Neuronal stem cell (in vitro differentiated cells): ENCODE measurements at regions not wholly inside any gene's neighbourhood (a gene's known extent, or its start where the extent isn't known, plus 50 kb on each side); places are given as distances from the start of the nearest gene placed in this dataset.
A peak's percentile ranks its signal among the peaks of the same experiment; 100 is the strongest.

Experiments
- DNase-seq: peaks from one replicate; pipeline ENCODE4 v3.0.0-alpha.2; 2013; ENCODE audit warnings: low spot score
- H2AFZ ChIP-seq: one replicate; pipeline ENCODE4 v1.6.1; 2013; ENCODE audit warnings: mild to moderate bottlenecking, low read length, inconsistent platforms
- H2AK5ac ChIP-seq: 2 replicates; pipeline ENCODE4 v1.6.1; 2013; ENCODE audit warnings: low read depth, mild to moderate bottlenecking, inconsistent platforms, low read length, moderate library complexity, mixed read lengths
- H2BK120ac ChIP-seq: 2 replicates; pipeline ENCODE4 v1.6.1; 2013; ENCODE audit warnings: low read depth, mild to moderate bottlenecking, inconsistent platforms, low read length, moderate library complexity, mixed read lengths
- H2BK12ac ChIP-seq: one replicate; pipeline ENCODE4 v1.6.1; 2013; ENCODE audit warnings: low read length, inconsistent platforms
- H2BK15ac ChIP-seq: 2 replicates; pipeline ENCODE4 v1.6.1; 2013; ENCODE audit warnings: mild to moderate bottlenecking, low read length, inconsistent platforms, mixed read lengths
- H2BK5ac ChIP-seq: one replicate; pipeline ENCODE4 v1.6.1; 2013; ENCODE audit warnings: inconsistent platforms, mild to moderate bottlenecking, low read length, moderate library complexity
- H3K14ac ChIP-seq: one replicate; pipeline ENCODE4 v1.6.1; 2013; ENCODE audit warnings: low read length, inconsistent platforms
- H3K18ac ChIP-seq: 2 replicates; pipeline ENCODE4 v1.6.1; 2013; ENCODE audit warnings: low read length, inconsistent platforms
- H3K23ac ChIP-seq: 2 replicates; pipeline ENCODE4 v1.6.1; 2013; ENCODE audit warnings: low read depth, mild to moderate bottlenecking, mixed read lengths, low read length, inconsistent platforms; ENCODE audit not compliant: poor library complexity
- H3K27ac ChIP-seq: replicated peaks from 3 replicates; pipeline ENCODE4 v1.5.1; 2013; ENCODE audit warnings: low read length, inconsistent platforms
- H3K27me3 ChIP-seq, 3 experiments: 2 replicates each; pipeline ENCODE4 v1.6.1; 2013; ENCODE audit warnings: low read length in 3 of 3, mild to moderate bottlenecking in 2 of 3, inconsistent platforms in 1 of 3, low read depth in 1 of 3, mixed read lengths in 1 of 3, moderate library complexity in 1 of 3; ENCODE audit not compliant: control insufficient read depth in 3 of 3, insufficient read depth in 3 of 3
- H3K36me3 ChIP-seq, 2 donors: replicated peaks in 1 of 2; 2 replicates each; pipeline ENCODE4 v1.6.1; 2013; ENCODE audit warnings: low read length in 2 of 2; ENCODE audit not compliant: control insufficient read depth in 2 of 2, insufficient read depth in 2 of 2
- H3K4ac ChIP-seq: 2 replicates; pipeline ENCODE4 v1.6.1; 2013; ENCODE audit warnings: inconsistent platforms, mild to moderate bottlenecking, low read length, moderate library complexity
- H3K4me1 ChIP-seq, 2 donors: 1 replicate in 1 of 2; 2 replicates in 1 of 2; pipeline ENCODE4 v1.6.1; 2013; ENCODE audit warnings: low read length in 2 of 2, low read depth in 1 of 2; ENCODE audit not compliant: control insufficient read depth in 2 of 2, insufficient read depth in 1 of 2
- H3K4me2 ChIP-seq: one replicate; pipeline ENCODE4 v1.6.1; 2013; ENCODE audit warnings: mild to moderate bottlenecking, low read length, inconsistent platforms; ENCODE audit not compliant: insufficient read depth, poor library complexity, severe bottlenecking
- H3K4me3 ChIP-seq, 2 donors: 2 replicates each; pipeline ENCODE4 v1.5.1; 2013; ENCODE audit warnings: low read length in 2 of 2, mild to moderate bottlenecking in 2 of 2, inconsistent platforms in 1 of 2, moderate library complexity in 1 of 2
- H3K79me1 ChIP-seq: one replicate; pipeline ENCODE4 v1.6.1; 2013; ENCODE audit warnings: low read depth, mild to moderate bottlenecking, inconsistent platforms, low read length, moderate library complexity
- H3K9ac ChIP-seq: one replicate; pipeline ENCODE4 v1.6.1; 2013; ENCODE audit warnings: mild to moderate bottlenecking, low read depth, low read length, inconsistent platforms; ENCODE audit not compliant: poor library complexity
- H3K9me3 ChIP-seq, 2 donors: replicated peaks in 1 of 2; 2 replicates each; pipeline versions ENCODE3 to v1.6.1; 2013; ENCODE audit warnings: low read length in 2 of 2, mild to moderate bottlenecking in 2 of 2, inconsistent platforms in 1 of 2, low read depth in 1 of 2, mixed read lengths in 1 of 2, moderate library complexity in 1 of 2; ENCODE audit not compliant: control insufficient read depth in 2 of 2, insufficient read depth in 1 of 2
- H4K8ac ChIP-seq: one replicate; pipeline ENCODE4 v1.6.1; 2013; ENCODE audit warnings: low read depth, mild to moderate bottlenecking, inconsistent platforms, low read length, moderate library complexity
- H4K91ac ChIP-seq: one replicate; pipeline ENCODE4 v1.6.1; 2013; ENCODE audit warnings: low read length, low read depth, mild to moderate bottlenecking, inconsistent platforms; ENCODE audit not compliant: poor library complexity
- WGBS, 2 donors: extraction: QIAGEN DNeasy Blood & Tissue Kit; methylation state at CpG; one replicate each; pipeline ENCODE4 v1.1.7; 2013; ENCODE audit warnings: missing lambda C conversion rate in 2 of 2, mixed read lengths in 1 of 2; ENCODE audit not compliant: insufficient read length in 2 of 2, insufficient replicate concordance in 1 of 2; ENCODE audit errors: extremely low coverage in 2 of 2; 5-methylcytosine and 5-hydroxymethylcytosine counted together

- H3K4ac ChIP-seq, result no peak overlapping the region
- no peak overlapping the region for H2AK5ac ChIP-seq
- no peak overlapping the region for H4K8ac ChIP-seq
- no peak overlapping the region for H2BK12ac ChIP-seq
- H2BK15ac ChIP-seq, result no peak overlapping the region
- H2AFZ ChIP-seq, result no peak overlapping the region
- H2BK120ac ChIP-seq, result no peak overlapping the region
- H3K36me3 ChIP-seq, result no peaks in the 10 kb centered on the region
- no peak overlapping the region for H2BK5ac ChIP-seq
- H3K79me1 ChIP-seq, result no peaks in the 10 kb centered on the region
- H3K9me3 ChIP-seq, result no peaks in the 10 kb centered on the region
- DNase-seq, result no peak
- no peak overlapping the region for H3K18ac ChIP-seq
- peaks cover 0 to 2% (median 0%) of the 10 kb centered on the region in 3 experiments for H3K27me3 ChIP-seq
- no peak overlapping the region for H3K4me2 ChIP-seq
- no peak overlapping the region for H3K9ac ChIP-seq
- no peak overlapping the region for H3K4me3 ChIP-seq
- no peak overlapping the region for H3K27ac ChIP-seq
- WGBS, 2 donors, result no CpG with 5 or more reads among the region's 3 CpGs
- no peak overlapping the region for H3K23ac ChIP-seq
- no peak overlapping the region for H4K91ac ChIP-seq
- no peak overlapping the region for H3K14ac ChIP-seq
- peaks cover 0 to 2% of the 10 kb centered on the region in 2 donors for H3K4me1 ChIP-seq
Measured at GRCh38 chr1:185536165-185536920, 197.8 kb upstream of the HMCN1 start.

DNA sequence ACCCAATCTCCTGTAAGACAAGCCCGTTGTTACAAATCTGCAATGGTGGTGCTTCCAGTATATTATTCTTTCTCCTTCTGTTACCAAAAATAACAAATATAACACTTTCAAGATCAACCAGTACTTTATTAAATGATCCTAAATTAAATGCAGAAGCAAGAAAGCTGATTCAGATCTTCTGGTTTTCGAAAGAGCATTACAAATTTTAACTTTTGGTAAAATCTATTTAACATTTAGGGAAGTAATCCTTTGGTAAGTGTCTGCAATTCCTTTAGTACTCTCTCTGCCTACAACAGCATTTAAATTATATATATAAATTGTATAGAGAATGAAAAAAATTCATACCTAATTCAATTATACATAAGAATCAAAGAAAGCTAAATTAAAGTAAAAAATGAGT is 198.6 kb upstream of the HMCN1 start:
- WGBS, 2 donors, result no CpG with 5 or more reads among the region's 2 CpGs
- no peak for DNase-seq

GRCh38 chr1:185534801-185535200 is 199.4 kb upstream of the HMCN1 start:
- no peak overlapping the region for H3K27ac ChIP-seq
- H3K9ac ChIP-seq, result no peak overlapping the region
- no peaks in the 10 kb centered on the region for H3K36me3 ChIP-seq
- no peak overlapping the region for H2BK15ac ChIP-seq
- no peak overlapping the region for H3K23ac ChIP-seq
- no peak for DNase-seq
- no peak overlapping the region for H2AK5ac ChIP-seq
- WGBS, 2 donors, result no CpG with 5 or more reads among the region's 6 CpGs
- H3K27me3 ChIP-seq, result peaks cover 0 to 2% (median 0%) of the 10 kb centered on the region in 3 experiments
- H2AFZ ChIP-seq, result no peak overlapping the region
- peak overlapping the region; percentile 19 for H2BK12ac ChIP-seq
- H3K4me1 ChIP-seq, result no peaks in the 10 kb centered on the region
- no peak overlapping the region for H4K8ac ChIP-seq
- H2BK120ac ChIP-seq, result no peak overlapping the region
- H3K79me1 ChIP-seq, result no peaks in the 10 kb centered on the region
- no peak overlapping the region for H2BK5ac ChIP-seq
- no peaks in the 10 kb centered on the region for H3K9me3 ChIP-seq
- H3K4me3 ChIP-seq, result no peak overlapping the region
- H4K91ac ChIP-seq, result no peak overlapping the region
- H3K14ac ChIP-seq, result no peak overlapping the region
- no peak overlapping the region for H3K4ac ChIP-seq
- no peak overlapping the region for H3K18ac ChIP-seq
- H3K4me2 ChIP-seq, result no peak overlapping the region

More for the DNA sequence above, 198.6 kb upstream of the HMCN1 start:
- no peak overlapping the region for H3K4me3 ChIP-seq
- H2BK12ac ChIP-seq, result no peak overlapping the region
- H4K91ac ChIP-seq, result no peak overlapping the region
- peaks cover 0 to 2% (median 0%) of the 10 kb centered on the region in 3 experiments for H3K27me3 ChIP-seq
- H3K79me1 ChIP-seq, result no peaks in the 10 kb centered on the region
- H3K4me2 ChIP-seq, result no peak overlapping the region
- no peak overlapping the region for H4K8ac ChIP-seq
- no peak overlapping the region for H3K23ac ChIP-seq
- no peak overlapping the region for H2BK5ac ChIP-seq
- H3K9ac ChIP-seq, result no peak overlapping the region
- H3K18ac ChIP-seq, result no peak overlapping the region
- H3K14ac ChIP-seq, result no peak overlapping the region
- H3K9me3 ChIP-seq, result no peaks in the 10 kb centered on the region
- H2BK15ac ChIP-seq, result no peak overlapping the region
- no peaks in the 10 kb centered on the region for H3K4me1 ChIP-seq
- no peak overlapping the region for H2AFZ ChIP-seq
- H3K27ac ChIP-seq, result no peak overlapping the region
- no peaks in the 10 kb centered on the region for H3K36me3 ChIP-seq
- H2BK120ac ChIP-seq, result no peak overlapping the region
- no peak overlapping the region for H2AK5ac ChIP-seq
- no peak overlapping the region for H3K4ac ChIP-seq

GRCh38 chr1:185533596-185533995 is 200.6 kb upstream of the HMCN1 start:
- Histone ChIP-seq H3K14ac (no peak overlapping the region), H2BK5ac (no peak overlapping the region), H3K4me2 (no peak overlapping the region), H3K4me1 (no peaks in the 10 kb centered on the region), H4K8ac (no peak overlapping the region), H3K4ac (no peak overlapping the region), H2AK5ac (no peak overlapping the region), H4K91ac (no peak overlapping the region), H3K27me3 (peaks cover 0 to 2% (median 0%) of the 10 kb centered on the region in 3 experiments), H3K36me3 (no peaks in the 10 kb centered on the region), H3K18ac (no peak overlapping the region), H2BK15ac (no peak overlapping the region), H2BK120ac (no peak overlapping the region), H3K9me3 (no peaks in the 10 kb centered on the region), H2AFZ (no peak overlapping the region), H3K4me3 (no peak overlapping the region), H3K79me1 (no peaks in the 10 kb centered on the region), H2BK12ac (no peak overlapping the region), H3K9ac (no peak overlapping the region), H3K23ac (no peak overlapping the region), H3K27ac (no peak overlapping the region)
- DNase-seq, result no peak
- no CpG with 5 or more reads among the region's 4 CpGs for WGBS, 2 donors
